Effector CD4-positive, alpha-beta T cell (primary cell): ENCODE measurements at regions not wholly inside any gene's neighbourhood (a gene's known extent, or its start where the extent isn't known, plus 50 kb on each side); places are given as distances from the start of the nearest gene placed in this dataset.

Source experiments
- DNase-seq: peaks from one replicate; pipeline ENCODE4 v3.0.0-alpha.2; 2020

DNA sequence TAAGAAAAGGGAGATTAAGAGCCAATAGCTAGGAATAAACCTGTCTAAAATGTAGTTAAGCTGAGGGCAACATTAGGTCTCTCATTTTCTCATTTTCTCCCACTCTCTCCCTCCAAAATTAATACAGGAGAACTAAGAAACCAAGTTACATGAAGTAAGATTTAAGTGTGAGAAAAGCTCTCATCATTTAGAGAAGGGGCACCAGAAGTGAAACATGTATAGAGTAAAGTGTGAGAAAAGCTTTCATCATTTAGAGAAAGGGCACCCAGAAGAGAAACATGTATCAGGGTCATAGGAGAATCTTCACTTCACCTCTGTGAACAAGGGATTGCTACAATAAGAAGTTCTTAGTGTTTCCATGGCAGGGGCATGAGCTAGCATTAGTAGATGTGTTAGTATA, 132.4 kb upstream of the CNTN1 start:
- DNase-seq = no peak

- no peak for DNase-seq
These were observed 131.4 kb upstream of the CNTN1 start for GRCh38 chr12:40560848-40561247.

DNA sequence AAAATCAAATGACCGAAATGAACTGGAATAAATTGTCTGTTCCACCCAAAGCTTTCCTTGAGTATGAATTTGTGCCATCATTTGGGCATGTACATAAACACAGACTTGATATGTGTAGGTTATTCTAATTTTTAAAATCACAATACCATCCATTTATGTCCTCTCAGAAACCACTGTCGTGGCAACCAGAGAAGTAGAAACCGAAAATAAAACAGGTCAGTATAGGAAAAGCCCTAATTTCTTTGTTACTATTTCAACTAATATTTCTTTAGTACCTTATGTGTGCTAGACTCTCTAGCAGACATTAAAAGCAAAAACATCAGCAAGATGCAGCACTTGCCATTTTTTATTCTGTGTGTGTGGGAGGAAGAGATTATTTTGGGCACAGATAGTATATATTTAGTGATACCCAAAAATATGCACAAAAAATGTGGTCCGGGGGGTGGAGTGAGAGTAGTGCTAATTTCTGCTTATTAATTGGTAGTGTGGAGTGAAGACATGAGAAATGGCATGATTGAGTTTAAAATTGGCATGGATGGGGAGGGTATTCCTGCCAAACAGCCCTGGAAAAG, 130.8 kb upstream of the CNTN1 start:
- DNase-seq = no peak

GRCh38 chr12:40565029-40565633, 127.1 kb upstream of the CNTN1 start:
- no peak for DNase-seq

GRCh38 chr12:40566271-40566670, 126.0 kb upstream of the CNTN1 start:
- no peak for DNase-seq

DNA sequence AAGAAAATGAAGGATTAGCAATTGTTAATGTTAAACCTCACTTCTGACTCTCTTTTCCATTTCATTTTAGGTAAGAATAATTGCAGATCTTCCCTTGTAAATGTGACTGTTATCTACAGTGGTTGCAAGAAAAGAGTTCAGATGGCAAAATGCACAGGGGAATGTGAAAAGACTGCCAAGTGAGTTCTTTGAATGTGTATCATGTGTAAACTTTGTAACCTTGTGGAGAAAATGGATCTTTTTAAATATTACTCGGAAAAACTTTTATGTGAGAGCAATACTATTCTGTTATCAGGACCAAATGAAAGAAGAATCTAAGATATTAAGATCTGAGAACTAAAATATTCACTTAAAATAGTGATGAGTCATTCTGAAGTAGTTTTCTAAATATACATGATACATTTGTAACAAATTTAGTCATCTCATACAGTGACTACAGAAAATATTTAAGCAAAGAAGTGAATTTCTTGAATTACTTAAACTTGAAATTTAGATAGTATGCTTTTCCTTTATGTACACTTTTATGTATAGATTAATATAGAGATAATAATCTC, 122.5 kb upstream of the CNTN1 start:
- DNase-seq = no peak

DNA sequence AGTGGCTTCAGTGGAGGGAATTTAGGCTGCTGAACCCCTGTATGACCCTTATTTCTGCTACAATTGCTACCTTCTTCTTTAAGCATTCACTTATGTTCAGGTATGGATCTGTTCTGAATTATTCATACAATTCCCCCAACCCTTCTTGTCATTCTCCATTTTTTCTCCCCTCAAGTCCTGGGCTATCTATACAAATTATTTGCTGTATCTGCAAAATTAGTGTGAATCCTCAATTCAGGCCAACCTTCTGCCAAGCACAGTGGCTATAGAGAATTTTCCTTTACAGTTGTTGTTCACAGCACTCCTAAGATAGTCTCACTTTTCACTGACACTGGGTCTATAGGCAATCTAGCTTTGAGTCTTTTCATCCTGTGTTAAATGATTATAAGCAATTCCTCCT, 119.2 kb upstream of the CNTN1 start:
- DNase-seq = no peak

GRCh38 chr12:40575987-40576386, 116.3 kb upstream of the CNTN1 start:
- no peak for DNase-seq

- DNase-seq = no peak
These were observed 114.4 kb upstream of the CNTN1 start for GRCh38 chr12:40577834-40578233.

DNA sequence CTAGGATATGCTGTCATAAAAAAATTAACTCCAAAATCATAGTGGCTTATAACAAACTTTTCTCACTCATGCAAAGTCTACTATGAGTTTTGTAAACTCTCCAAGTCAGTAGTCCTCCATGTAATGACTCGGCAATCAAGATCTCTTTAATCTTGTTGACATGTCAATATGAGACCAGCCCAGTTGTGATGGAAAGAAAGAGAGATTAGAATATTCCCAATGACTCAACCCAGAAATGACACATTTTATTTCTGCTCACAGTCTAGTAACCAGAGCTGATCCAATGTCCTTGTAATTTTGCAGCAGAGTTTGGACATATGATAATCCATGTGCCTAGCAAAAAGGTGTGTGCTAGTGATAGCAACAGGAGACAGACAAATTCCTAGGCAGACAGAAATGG, 112.6 kb upstream of the CNTN1 start:
- no peak for DNase-seq

DNA sequence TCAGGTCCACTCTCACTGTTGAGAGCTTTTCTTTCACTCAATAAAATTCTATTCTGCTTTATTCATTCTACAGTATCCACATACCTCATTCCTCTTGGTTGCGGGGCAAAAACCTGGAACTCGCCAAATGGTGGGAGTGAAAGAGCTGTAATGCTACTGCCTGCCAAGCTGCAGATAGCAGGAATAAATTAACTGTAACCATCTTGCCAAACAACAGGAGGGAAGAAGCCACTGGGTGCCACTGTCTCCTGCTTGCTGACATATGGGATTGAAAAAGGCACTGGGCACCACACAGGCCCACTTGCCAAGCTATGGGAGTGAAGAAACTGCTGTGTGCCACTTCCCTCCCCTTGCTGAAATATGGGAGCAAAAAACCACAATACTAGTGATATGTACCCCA, 111.9 kb upstream of the CNTN1 start:
- no peak for DNase-seq

DNA sequence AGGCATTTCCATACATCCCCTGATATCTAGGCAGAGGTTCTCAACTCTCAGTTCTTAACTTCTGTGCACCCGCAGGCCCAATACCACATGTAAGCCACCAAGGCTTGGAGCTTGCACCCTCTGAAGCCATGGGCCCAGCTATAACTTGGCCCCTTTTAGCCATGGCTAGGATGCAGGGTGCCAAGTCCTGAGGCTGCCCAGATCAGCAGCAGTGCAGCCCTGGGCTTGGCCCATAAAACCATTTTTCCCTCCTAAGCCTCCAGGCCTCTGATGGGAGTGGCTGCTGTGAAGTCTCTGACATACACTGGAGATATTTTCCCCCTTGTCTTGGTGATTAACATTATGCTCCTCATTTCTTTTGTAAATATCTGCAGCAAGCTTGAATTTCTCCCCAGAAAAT, 110.3 kb upstream of the CNTN1 start:
- no peak for DNase-seq

- no peak for DNase-seq
These were observed 108.5 kb upstream of the CNTN1 start for GRCh38 chr12:40583743-40584142.

DNA sequence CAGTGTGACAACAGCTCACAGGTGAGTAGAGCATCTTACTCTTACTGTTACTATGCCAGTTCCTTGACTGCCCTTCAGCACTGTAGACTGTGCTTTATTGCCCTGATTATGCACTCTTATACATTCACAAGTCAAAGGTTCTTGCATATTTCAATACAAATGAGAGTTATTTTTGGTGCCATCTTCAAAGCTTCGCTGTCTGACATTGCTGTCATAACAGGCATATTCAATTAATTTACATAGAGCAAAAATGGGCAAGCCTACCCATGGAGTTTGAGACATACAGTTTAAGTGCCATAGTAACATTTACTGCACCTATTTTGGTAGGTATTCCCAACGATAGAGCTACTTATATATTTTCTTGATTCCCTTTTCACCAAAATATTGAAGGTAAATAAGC, 107.5 kb upstream of the CNTN1 start:
- DNase-seq = no peak

- no peak for DNase-seq
These were observed 105.4 kb upstream of the CNTN1 start for GRCh38 chr12:40586823-40587222.

DNA sequence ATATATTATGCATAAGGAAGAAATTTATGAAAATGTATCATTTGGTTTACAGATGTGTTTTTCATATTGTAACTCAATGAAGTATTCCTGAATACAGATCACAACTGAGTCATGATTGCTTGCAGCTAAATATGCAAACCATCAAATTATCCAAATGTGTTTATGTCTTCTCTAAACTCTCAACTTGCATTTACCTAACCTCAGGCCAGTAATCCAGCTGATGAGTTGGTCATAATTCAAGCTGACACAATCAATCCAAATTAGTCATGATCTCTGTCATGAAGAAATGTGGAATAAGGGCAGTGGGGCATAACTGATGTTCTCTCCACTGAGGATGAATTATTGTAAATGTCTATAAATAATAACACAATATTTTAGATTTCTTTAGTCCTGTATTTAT, 104.8 kb upstream of the CNTN1 start:
- DNase-seq = no peak

DNA sequence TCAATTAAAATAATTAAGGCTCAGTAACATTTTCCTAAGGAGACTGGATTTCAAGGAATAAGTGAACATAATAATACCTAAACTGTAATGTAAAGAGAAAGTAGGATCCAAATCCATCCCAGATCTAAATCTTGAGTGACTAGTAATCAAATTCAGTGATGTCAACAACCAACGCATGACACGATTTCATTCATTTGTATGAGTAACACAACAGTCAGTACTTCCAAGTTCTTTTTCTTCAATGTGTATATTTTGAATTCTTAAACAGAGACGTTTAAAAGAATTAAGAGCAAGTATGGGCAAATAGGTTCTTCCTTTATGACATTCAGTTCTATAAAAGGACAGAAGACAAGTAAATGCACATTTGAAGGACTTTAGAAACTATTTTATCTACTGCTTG, 104.3 kb upstream of the CNTN1 start:
- no peak for DNase-seq

GRCh38 chr12:40597133-40597532, 95.1 kb upstream of the CNTN1 start:
- DNase-seq = no peak

DNA sequence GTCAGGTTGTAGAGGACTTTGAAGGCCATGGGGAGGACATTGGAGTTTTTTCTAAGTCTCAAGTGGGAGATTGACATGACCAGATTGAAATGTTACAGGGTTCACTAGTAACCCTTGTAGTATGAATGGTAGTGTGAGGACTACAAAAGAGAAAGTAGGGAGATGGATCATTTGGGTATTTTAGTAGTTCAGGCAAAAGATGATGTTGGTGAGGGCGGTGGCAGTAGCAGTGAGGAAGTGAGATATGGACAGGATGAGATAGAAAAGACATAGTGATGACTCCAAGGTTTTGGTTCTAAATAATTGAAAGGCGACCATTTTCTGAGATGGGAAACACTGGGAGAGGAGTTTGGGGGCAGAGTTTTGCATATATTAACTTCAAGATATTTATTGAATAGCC, 94.2 kb upstream of the CNTN1 start:
- no peak for DNase-seq

DNA sequence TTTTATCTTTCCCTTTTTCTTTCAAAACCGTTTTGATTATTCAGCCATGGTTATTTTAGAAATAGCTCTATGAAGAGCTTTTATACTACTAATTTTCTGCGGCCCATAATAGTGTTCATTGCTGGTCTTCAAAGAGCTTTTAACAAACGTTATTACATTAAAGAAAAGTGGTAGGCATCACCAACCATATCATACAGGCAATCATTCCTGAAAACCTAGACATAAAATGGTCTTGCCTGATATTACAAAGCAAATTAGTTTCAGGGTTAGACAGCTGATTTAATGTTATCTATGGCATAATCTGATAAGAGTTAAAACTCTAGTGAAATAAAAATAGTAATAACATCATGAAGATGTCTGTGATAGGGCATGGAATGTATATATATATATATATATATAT, 89.7 kb upstream of the CNTN1 start:
- no peak for DNase-seq

DNA sequence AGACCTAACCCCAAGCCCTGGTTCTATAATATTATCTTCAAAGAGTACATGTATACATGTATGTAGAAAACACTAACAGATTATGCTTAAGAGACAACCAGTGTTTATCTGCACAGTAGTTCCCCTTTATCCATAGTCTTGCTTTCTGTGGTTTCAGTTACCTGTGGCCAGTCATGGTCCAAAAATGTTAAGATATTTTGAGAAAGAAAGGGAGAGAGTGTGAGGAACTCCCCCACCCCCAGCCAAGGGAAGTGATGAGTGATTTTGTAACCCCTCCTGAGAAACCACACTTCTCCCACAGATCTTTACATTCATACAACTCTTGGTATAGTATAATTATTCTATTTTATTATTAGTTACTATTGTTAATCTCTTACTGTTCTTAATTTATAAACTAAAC, 77.3 kb upstream of the CNTN1 start:
- no peak for DNase-seq

GRCh38 chr12:40615590-40615989, 76.6 kb upstream of the CNTN1 start:
- DNase-seq = no peak

DNA sequence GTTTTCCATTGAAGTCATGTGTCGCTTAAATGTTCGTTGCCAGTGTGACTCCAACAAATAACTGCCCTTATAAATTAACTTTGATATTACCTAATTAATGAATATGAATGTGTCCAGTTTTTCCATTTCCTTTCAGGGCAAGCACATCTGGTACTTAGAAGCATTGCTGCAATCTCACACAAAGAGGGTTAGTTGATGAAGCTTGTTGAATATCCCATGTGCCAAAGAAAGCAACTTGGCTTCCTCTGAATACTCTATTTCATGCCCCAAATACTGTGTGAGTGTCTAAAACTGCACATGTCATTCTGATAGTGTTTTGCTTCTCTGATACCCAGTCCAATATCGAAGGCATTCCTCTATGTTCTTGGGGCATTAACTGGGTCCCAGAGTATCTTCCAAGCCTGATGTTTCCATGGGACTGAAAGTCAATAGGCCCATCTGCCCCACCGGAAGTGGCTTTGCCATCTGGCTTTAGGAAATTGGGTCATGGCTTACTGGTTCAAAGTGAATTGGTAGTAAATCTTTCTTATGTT, 75.8 kb upstream of the CNTN1 start:
- DNase-seq = no peak

DNA sequence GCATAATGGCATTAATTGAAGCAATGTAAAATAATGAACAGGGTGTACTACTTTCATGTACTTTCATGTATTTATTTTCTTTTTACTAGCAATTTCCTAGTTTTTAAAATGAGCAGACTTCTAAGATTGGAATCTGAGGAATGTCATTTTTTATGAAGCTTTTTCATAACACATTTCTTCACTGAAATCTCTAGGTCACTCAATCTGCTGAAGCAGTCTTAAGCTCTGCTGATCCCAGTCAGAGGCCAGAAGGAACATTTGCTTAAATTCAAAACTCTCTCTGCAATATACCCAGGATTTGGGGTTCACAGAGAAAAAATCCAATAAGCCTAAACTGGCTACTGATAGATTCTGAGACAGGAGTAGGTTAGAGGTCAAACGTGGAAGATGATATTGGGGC, 73.6 kb upstream of the CNTN1 start:
- no peak for DNase-seq

GRCh38 chr12:40620564-40621019, 71.6 kb upstream of the CNTN1 start:
- no peak for DNase-seq
